ENCODE measurements at regions not wholly inside any gene's neighbourhood (a gene's known extent, or its start where the extent isn't known, plus 50 kb on each side); places are given as distances from the start of the nearest gene placed in this dataset.
A peak's percentile ranks its signal among the peaks of the same experiment; 100 is the strongest.

DNA sequence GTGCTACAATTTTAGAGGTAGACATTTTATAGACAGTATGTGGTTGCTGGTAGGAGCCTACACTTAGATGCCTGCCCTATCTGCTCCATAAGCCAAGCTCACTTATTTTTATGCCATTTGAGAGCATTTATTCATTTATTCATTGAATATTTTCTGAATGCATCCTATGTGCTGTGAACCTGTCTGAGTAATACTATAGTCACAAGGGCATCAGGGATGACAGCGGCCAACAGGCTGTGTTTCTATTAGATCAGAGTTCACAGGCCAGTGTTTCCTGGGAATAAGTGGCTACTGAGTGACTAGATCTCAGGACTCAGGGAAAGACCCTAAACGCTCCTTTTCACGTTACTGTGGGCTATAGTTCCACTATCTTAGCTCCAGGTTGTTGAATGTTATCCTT, 235.2 kb upstream of the MSX2 start:
- H3K27ac ChIP-seq (replicated peaks), result no peak overlapping the region
- no peaks in the 10 kb centered on the region for H3K27me3 ChIP-seq (ENCODE audit: insufficient read depth, poor library complexity, severe bottlenecking)
- H3K4me3 ChIP-seq (replicated peaks; ENCODE audit: insufficient read depth, low read length), result no peak overlapping the region
- TF ChIP-seq, protein P1, sequence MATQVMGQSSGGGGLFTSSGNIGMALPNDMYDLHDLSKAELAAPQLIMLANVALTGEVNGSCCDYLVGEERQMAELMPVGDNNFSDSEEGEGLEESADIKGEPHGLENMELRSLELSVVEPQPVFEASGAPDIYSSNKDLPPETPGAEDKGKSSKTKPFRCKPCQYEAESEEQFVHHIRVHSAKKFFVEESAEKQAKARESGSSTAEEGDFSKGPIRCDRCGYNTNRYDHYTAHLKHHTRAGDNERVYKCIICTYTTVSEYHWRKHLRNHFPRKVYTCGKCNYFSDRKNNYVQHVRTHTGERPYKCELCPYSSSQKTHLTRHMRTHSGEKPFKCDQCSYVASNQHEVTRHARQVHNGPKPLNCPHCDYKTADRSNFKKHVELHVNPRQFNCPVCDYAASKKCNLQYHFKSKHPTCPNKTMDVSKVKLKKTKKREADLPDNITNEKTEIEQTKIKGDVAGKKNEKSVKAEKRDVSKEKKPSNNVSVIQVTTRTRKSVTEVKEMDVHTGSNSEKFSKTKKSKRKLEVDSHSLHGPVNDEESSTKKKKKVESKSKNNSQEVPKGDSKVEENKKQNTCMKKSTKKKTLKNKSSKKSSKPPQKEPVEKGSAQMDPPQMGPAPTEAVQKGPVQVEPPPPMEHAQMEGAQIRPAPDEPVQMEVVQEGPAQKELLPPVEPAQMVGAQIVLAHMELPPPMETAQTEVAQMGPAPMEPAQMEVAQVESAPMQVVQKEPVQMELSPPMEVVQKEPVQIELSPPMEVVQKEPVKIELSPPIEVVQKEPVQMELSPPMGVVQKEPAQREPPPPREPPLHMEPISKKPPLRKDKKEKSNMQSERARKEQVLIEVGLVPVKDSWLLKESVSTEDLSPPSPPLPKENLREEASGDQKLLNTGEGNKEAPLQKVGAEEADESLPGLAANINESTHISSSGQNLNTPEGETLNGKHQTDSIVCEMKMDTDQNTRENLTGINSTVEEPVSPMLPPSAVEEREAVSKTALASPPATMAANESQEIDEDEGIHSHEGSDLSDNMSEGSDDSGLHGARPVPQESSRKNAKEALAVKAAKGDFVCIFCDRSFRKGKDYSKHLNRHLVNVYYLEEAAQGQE (IDR thresholded peaks at IDR 0.05; ENCODE audit: insufficient replicate concordance, low read depth), result no peak
- TF ChIP-seq POLR2AphosphoS5 (IDR thresholded peaks at IDR 0.05; ENCODE audit: low read depth) (no peak), GABPA (IDR thresholded peaks at IDR 0.05; ENCODE audit: low read depth) (no peak), SPI1 (IDR thresholded peaks at IDR 0.05; ENCODE audit: borderline replicate concordance, low read depth) (no peak)
- TF ChIP-seq, protein P2, sequence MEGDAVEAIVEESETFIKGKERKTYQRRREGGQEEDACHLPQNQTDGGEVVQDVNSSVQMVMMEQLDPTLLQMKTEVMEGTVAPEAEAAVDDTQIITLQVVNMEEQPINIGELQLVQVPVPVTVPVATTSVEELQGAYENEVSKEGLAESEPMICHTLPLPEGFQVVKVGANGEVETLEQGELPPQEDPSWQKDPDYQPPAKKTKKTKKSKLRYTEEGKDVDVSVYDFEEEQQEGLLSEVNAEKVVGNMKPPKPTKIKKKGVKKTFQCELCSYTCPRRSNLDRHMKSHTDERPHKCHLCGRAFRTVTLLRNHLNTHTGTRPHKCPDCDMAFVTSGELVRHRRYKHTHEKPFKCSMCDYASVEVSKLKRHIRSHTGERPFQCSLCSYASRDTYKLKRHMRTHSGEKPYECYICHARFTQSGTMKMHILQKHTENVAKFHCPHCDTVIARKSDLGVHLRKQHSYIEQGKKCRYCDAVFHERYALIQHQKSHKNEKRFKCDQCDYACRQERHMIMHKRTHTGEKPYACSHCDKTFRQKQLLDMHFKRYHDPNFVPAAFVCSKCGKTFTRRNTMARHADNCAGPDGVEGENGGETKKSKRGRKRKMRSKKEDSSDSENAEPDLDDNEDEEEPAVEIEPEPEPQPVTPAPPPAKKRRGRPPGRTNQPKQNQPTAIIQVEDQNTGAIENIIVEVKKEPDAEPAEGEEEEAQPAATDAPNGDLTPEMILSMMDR (IDR thresholded peaks at IDR 0.05; ENCODE audit: insufficient read depth, low read length), result no peak
- no peak for DNase-seq (ENCODE audit: low read depth in 1 of 2, low spot score in 1 of 2)

DNA sequence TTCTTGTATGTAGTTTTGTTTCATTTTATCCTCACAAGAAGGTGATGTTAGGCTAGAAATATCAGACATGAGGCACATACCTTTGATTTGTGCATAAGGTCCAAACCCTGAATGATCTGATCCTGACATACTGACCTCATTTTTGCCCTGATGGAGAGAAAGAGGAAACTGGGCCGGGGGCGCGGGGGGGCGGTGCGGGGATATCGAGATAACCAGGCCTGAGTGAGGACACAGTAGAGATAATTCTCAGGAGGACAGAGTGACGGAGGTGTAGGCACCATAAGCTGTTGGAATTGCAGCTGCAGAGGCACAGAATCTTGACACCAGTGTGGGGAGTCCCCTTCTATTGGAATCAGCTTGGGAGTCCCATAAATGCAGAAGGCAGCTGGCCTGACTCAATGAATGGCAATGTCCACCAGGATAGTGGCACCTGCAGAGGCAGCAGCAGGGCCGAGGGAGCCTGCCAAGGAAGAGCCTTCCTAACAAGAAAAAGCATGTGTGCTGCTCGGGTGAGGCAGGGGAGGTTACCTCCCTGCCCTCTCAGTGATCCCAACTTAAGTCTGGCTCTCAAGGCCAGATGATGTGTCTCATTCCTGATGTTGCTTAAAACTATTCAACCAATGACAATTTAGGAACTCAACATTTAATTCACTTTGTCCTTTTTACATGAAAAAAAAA, 234.3 kb upstream of the MSX2 start:
- DNase-seq (ENCODE audit: low read depth in 1 of 2, low spot score in 1 of 2), result no peak
- TF ChIP-seq, protein P2 (IDR thresholded peaks at IDR 0.05; ENCODE audit: insufficient read depth, low read length), result no peak
- TF ChIP-seq, protein P1 (IDR thresholded peaks at IDR 0.05; ENCODE audit: insufficient replicate concordance, low read depth), result no peak
- TF ChIP-seq GABPA (IDR thresholded peaks at IDR 0.05; ENCODE audit: low read depth) (no peak), POLR2AphosphoS5 (IDR thresholded peaks at IDR 0.05; ENCODE audit: low read depth) (no peak), SPI1 (IDR thresholded peaks at IDR 0.05; ENCODE audit: borderline replicate concordance, low read depth) (no peak)
- Histone ChIP-seq H3K27ac (replicated peaks) (no peak overlapping the region), H3K4me3 (replicated peaks; ENCODE audit: insufficient read depth, low read length) (no peak overlapping the region), H3K27me3 (ENCODE audit: insufficient read depth, poor library complexity, severe bottlenecking) (no peaks in the 10 kb centered on the region)

DNA sequence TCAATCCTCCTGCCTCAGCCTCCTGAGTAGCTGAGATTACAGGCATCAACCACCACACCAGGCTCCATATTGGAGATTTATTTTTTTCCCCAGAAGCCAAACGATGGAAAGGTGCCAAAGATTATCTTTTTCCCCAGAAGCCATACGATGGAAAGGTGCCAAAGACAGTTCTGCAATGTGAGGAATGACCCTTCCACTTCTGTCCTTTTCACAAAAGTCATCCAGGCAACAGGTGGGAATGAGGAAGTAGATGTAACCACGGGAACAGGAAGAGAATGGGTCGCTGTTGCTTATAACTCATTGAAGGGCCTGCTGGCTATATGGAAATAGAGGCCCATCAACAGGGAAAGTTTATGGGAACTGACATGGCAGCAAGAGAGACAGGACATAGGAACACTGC, 233.7 kb upstream of the MSX2 start:
- TF ChIP-seq, protein P1 (IDR thresholded peaks at IDR 0.05; ENCODE audit: insufficient replicate concordance, low read depth), result no peak
- TF ChIP-seq SPI1 (IDR thresholded peaks at IDR 0.05; ENCODE audit: borderline replicate concordance, low read depth) (no peak), POLR2AphosphoS5 (IDR thresholded peaks at IDR 0.05; ENCODE audit: low read depth) (no peak), GABPA (IDR thresholded peaks at IDR 0.05; ENCODE audit: low read depth) (no peak)
- TF ChIP-seq, protein P2 (IDR thresholded peaks at IDR 0.05; ENCODE audit: insufficient read depth, low read length), result no peak
- no peaks in the 10 kb centered on the region for H3K27me3 ChIP-seq (ENCODE audit: insufficient read depth, poor library complexity, severe bottlenecking)
- peak in 1 of 2 experiments; percentile 35 for DNase-seq (ENCODE audit: low read depth in 1 of 2, low spot score in 1 of 2)
- no peak overlapping the region for H3K4me3 ChIP-seq (replicated peaks; ENCODE audit: insufficient read depth, low read length)
- peak overlapping the region; percentile 9 for H3K27ac ChIP-seq (replicated peaks)
